Activated naive CD8-positive, alpha-beta T cell treated with anti-CD3 and anti-CD28 coated beads, Interleukin-2, amount 50 U/mL, for 24 hours (primary cell): ENCODE measurements at regions not wholly inside any gene's neighbourhood (a gene's known extent, or its start where the extent isn't known, plus 50 kb on each side); places are given as distances from the start of the nearest gene placed in this dataset.

ENCODE experiments used
- ATAC-seq: fragments of 150-1000 bp; cut with Tn5 transposase; one replicate; pipeline ENCODE4 v1.10.0; 2021
- DNase-seq: peaks from one replicate; pipeline ENCODE4 v3.0.0; 2021
- H3K27ac Mint-ChIP-seq: one replicate; pipeline ENCODE4 v1.8.0; 2021; ENCODE audit warnings: mild to moderate bottlenecking, mixed read lengths
- H3K27me3 Mint-ChIP-seq: one replicate; pipeline ENCODE4 v1.8.0; 2021; ENCODE audit warnings: mixed read lengths
- H3K36me3 Mint-ChIP-seq: one replicate; pipeline ENCODE4 v1.8.0; 2021; ENCODE audit warnings: low read depth, mixed read lengths
- H3K4me1 Mint-ChIP-seq: one replicate; pipeline ENCODE4 v1.8.0; 2021; ENCODE audit warnings: mixed read lengths
- H3K4me3 Mint-ChIP-seq: one replicate; pipeline ENCODE4 v1.8.0; 2021; ENCODE audit warnings: mild to moderate bottlenecking, moderate library complexity, mixed read lengths
- H3K9me3 Mint-ChIP-seq: one replicate; pipeline ENCODE4 v1.8.0; 2021; ENCODE audit warnings: mixed read lengths

DNA sequence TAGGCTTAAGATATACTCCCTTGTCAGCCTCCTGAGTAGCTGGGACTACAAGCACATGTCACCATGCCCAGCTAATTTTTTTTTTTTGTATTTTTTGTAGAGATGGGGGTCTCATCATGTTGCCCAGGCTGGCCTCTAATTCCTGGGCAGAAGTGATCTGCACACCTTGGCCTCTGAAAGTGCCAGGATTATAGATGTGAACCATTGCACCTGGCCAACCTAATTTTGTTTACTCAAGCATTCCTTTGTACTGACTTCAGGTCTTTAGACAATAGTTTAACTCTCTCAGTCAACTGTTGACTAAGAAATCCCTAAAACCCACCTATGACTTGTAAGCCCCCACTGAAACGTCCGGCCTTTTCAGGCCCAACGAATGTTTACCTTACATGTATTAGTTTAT, 628.3 kb upstream of the CDH8 start:
- ATAC-seq (no peak), DNase-seq (no peak)
- Mint-ChIP-seq H3K27ac (no peak overlapping the region), H3K4me3 (no peak overlapping the region), H3K4me1 (no peaks in the 10 kb centered on the region), H3K9me3 (peaks cover 19% of the 10 kb centered on the region), H3K36me3 (no peaks in the 10 kb centered on the region), H3K27me3 (no peaks in the 10 kb centered on the region)

DNA sequence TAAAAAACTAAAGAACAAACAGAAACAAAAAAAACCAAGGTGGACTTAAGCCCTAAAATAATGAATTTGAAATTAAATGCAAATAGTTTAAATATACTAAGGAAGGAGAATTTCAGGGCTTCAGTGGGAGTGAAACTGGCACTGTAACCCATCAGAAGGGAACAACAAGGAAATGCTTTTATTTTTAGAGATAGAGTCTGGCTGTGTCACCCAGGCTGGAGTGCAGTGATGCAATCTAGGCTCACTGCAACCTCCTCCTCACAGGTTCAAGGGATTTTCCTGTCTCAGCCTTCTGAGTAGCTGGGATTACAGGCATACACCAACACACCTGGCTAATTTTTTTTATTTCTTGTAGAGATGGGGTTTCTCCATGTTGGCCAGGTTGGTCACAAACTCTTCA, 625.2 kb upstream of the CDH8 start:
- Mint-ChIP-seq H3K4me3 (no peak overlapping the region), H3K36me3 (no peaks in the 10 kb centered on the region), H3K4me1 (no peaks in the 10 kb centered on the region), H3K9me3 (peaks cover 20% of the 10 kb centered on the region), H3K27me3 (no peaks in the 10 kb centered on the region), H3K27ac (no peak overlapping the region)
- no peak for DNase-seq
- ATAC-seq: no peak

DNA sequence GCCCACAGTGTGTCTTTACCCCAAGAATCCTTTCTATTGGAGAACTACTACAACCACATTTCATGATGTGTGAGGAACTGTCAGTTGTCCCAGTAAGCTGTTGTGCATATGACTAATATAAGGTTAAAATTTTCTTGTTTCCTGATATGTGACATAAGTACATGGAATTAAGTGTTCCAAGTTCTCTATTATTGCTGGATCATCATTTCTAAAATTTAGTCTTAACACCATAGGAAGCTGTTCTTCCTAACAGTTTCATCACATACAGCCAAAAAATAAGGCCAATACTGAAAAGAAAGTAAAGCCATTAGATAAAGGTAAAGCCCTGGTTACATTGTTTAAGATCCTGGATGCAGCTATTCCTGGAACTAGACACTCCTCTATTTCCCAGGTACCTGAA, 620.9 kb upstream of the CDH8 start:
- no peak overlapping the region for H3K4me3 Mint-ChIP-seq

DNA sequence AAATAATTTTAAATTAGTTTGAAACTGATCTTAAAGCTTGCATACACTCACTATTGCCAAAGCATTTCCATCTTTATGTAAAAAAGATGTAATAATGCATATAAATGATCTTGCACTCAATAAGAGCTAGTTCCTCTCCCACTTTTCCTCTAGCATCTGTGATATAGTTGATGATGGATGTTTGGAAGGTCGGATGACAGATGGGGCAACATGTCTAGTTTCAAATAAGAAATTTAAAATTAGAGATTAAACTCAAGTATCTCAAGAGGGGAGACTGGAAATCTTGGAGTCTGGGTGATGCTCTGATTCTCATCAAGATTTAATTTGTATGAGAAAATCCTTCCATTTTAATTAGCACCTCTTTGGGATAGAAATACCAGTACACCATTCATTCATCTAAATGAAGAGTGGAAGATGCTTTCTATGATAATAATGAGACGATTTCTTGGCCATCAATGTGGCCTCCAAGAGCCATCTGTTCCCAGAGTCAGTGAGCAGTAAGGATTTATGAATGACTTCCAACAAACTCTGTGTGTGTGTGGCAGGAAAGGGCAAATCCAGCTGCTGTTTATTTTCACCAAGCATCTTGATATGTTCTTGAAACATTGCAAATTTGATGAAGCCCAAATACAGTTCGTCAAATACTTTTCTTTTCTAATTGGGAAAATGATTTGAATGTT, 616.3 kb upstream of the CDH8 start:
- Mint-ChIP-seq H3K27ac (no peak overlapping the region), H3K4me3 (no peak overlapping the region), H3K4me1 (no peaks in the 10 kb centered on the region), H3K36me3 (no peaks in the 10 kb centered on the region), H3K9me3 (peaks cover 31% of the 10 kb centered on the region), H3K27me3 (no peaks in the 10 kb centered on the region)
- DNase-seq: no peak
- no peak for ATAC-seq

More for the DNA sequence above, 620.9 kb upstream of the CDH8 start:
- Mint-ChIP-seq H3K27ac (no peak overlapping the region), H3K36me3 (no peaks in the 10 kb centered on the region), H3K27me3 (no peaks in the 10 kb centered on the region), H3K4me1 (no peaks in the 10 kb centered on the region), H3K9me3 (peaks cover 16% of the 10 kb centered on the region)
- ATAC-seq (no peak), DNase-seq (no peak)

DNA sequence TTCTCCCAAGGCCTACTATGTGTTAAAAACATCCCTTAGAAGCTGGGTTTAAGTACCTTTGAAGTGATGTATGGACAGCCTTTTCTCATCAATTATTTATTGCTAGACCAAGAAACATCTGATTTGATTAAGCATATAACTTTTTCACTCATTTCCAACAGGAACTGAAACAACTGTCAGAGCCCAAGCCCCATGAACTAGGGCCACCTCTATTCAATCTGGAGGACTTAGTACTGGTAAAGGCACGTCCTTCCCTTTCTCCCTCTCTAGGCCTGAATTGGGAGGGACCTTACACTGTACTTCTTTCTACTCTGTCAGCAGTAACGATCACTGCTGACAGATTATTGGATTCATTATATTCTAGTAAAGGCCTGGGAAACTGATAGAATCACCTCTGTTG, 612.0 kb upstream of the CDH8 start:
- no peak for DNase-seq
- Mint-ChIP-seq H3K27me3 (no peaks in the 10 kb centered on the region), H3K4me3 (no peak overlapping the region), H3K36me3 (no peaks in the 10 kb centered on the region), H3K4me1 (no peaks in the 10 kb centered on the region), H3K27ac (no peak overlapping the region), H3K9me3 (peaks cover 21% of the 10 kb centered on the region)
- no peak for ATAC-seq

DNA sequence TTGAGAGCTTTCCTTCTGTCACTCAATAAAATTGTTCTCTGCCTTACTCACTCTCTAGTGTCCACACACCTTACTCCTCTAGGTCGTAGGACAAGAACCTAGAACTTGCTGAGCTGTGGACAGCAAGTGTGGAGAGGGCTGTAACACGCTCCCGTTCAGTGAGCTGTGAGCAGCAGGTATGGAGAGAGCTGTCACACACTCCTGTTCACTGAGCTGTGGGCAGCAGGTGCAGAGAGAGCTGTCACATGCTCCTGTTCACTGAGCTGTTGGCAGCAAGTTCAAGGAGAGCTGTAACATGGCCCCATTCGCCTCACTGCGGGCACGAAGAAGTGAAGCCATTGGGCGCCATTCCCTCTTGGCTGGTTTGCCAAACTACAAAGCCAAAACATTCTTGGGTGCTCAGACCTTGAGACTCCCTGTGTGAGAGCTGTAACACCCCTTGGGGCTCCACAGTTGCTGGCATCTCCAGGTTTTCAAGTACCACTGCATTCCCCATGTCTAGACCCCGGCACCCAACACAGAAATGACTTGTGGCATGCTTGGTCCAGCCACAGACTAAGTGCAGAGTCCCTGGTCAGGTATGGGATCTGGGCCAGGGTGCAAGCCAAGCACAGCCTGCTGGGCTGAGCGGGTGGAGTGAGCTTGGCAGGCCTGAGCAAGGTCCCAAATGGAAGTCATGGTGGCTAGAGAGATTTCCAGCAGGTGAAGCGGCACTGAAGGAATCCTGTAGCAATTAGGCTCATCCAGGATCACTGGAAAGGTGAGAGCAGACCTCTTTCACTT, 608.0 kb upstream of the CDH8 start:
- no peaks in the 10 kb centered on the region for H3K27me3 Mint-ChIP-seq
- no peak overlapping the region for H3K4me3 Mint-ChIP-seq
- peaks cover 28% of the 10 kb centered on the region for H3K9me3 Mint-ChIP-seq
- no peaks in the 10 kb centered on the region for H3K4me1 Mint-ChIP-seq
- ATAC-seq: no peak
- H3K27ac Mint-ChIP-seq: no peak overlapping the region
- H3K36me3 Mint-ChIP-seq: no peaks in the 10 kb centered on the region
- no peak for DNase-seq

DNA sequence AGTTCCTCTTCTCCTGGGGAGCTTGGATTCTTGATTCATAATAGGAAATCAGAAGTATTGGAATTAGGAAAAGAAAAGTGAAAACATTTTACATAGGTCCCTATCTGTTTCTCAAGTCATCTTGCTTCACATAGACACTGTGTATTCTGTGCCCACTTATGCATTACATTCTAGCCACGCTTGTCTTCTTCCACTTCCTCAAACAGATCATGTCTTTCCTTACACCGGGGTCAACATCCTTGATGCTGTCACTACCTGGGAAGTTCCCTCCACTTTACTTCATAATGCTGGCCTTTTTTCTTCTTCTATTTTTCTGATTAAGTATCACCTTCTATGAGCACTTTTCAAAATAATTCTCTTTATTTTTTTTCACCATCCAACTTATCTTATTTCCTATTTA, 606.4 kb upstream of the CDH8 start:
- Mint-ChIP-seq H3K4me3 (no peak overlapping the region), H3K9me3 (peaks cover 19% of the 10 kb centered on the region), H3K4me1 (no peaks in the 10 kb centered on the region), H3K27ac (no peak overlapping the region), H3K36me3 (no peaks in the 10 kb centered on the region), H3K27me3 (no peaks in the 10 kb centered on the region)
- DNase-seq (no peak), ATAC-seq (no peak)

DNA sequence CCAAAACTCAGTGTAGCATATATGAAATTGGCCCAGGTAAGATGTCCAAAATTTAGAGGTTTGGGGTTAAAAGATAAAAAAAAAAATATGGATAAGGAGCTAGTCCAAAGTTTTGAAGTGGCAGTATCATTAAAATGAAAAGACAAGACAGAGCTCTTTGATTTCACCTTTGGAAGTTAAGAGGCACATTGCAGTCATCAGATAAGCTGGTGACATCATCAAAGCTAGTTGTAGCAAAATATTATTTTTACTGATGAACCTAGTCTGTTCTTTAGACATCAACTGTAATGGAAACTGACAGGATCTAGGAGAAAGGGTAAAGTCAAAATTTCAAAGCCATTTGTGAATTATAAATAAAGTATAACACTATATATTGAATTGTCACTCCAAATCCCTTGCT, 603.7 kb upstream of the CDH8 start:
- Mint-ChIP-seq H3K36me3 (no peaks in the 10 kb centered on the region), H3K4me1 (no peaks in the 10 kb centered on the region), H3K9me3 (peaks cover 30% of the 10 kb centered on the region), H3K27me3 (no peaks in the 10 kb centered on the region), H3K4me3 (no peak overlapping the region), H3K27ac (no peak overlapping the region)
- ATAC-seq: no peak
- no peak for DNase-seq

DNA sequence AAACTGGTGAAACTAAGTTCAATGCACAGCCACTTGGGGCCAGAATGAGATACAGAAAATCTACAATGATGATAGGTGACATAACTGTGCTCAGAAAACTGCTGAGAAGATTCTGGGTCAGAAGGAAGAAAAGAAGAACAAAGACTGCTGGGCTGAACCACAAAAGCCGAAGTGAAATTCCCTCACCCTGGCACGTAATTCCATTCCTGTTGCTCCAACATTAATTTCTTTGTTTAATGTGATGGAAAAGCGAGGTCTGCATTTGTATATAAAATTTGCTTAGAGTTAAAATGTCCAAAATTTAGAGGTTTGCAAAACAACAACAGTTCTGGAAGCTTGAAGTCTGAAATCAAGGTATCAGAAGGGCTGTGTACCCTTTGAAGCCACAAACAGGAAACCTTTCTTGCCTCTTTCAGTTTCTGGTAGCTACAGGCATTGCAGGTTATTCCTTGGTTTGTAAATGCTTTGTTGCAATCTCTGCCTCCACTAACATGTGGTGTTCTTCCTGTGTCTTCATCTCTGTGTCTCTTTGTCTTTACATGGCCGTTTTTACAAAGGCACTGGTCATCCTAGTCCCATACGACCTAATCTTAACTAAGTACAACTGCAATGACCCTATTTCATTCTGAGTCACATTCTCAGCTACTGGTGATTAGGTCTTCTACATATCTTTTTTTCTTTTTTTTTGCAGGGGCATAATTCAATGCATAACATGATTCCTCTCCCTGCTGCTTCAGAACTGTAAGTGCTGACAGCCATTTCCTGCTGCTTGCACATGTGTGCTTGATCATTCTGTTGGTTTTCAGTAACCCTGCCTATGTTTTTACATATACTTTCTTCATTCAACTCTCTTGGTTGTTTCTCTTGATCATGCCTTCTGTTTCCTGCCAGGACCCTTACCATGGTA, 603.0 kb upstream of the CDH8 start:
- Mint-ChIP-seq H3K4me3 (no peak overlapping the region), H3K4me1 (no peaks in the 10 kb centered on the region), H3K27me3 (no peaks in the 10 kb centered on the region), H3K9me3 (peaks cover 30% of the 10 kb centered on the region), H3K27ac (no peak overlapping the region), H3K36me3 (no peaks in the 10 kb centered on the region)
- ATAC-seq (no peak), DNase-seq (no peak)

DNA sequence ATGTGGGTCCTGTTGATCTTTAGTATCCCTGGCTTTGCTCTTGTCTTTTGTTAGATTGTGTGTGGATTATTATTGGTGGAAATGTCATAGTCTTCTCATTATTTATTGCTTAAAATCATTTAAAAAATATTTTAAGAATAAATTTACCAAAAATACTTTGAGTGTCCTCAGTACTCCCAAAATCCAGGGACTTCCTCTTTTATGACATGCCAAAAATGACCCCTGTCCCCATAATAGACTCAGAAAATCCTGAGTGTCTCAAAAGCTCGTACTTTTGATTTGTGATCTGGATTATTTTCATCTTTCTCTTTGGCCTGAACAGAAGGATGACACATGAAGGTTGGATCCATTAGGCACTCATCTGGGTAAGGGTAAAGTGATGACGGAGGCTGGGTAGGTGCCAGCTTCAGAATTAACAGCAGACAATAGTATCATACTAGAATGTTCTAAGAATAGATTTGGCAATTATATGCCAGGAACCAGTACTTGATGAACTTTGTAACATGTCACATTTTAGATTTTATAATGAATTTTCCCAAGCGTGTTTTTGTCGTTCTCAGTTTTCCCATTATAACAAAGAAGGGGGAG, 602.2 kb upstream of the CDH8 start:
- no peak overlapping the region for H3K4me3 Mint-ChIP-seq
- H3K4me1 Mint-ChIP-seq: no peaks in the 10 kb centered on the region
- no peaks in the 10 kb centered on the region for H3K27me3 Mint-ChIP-seq
- DNase-seq (no peak), ATAC-seq (no peak)
- H3K27ac Mint-ChIP-seq: no peak overlapping the region
- H3K9me3 Mint-ChIP-seq: peaks cover 36% of the 10 kb centered on the region
- H3K36me3 Mint-ChIP-seq: no peaks in the 10 kb centered on the region

DNA sequence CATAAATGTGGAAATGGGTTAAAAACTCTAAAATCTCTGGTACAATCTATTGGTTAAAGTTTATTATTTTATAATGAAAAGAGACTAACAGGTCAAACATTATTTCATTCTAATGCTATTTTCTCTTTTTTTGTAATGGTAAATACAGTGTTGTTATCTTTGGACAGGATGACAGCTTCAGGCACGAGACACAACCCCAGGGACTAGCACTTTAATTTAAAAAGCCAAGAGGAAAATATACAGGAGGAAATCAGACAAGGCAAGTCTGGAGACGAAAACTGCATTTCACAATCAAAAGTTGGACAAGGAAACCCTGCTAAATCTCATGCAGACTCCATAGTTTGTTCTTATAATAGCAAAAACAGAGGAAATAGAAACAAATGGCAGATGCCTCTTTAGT, 589.1 kb upstream of the CDH8 start:
- Mint-ChIP-seq H3K4me1 (no peaks in the 10 kb centered on the region), H3K36me3 (no peaks in the 10 kb centered on the region), H3K27me3 (no peaks in the 10 kb centered on the region), H3K9me3 (peaks cover 19% of the 10 kb centered on the region), H3K4me3 (no peak overlapping the region), H3K27ac (no peak overlapping the region)
- DNase-seq: no peak
- no peak for ATAC-seq

DNA sequence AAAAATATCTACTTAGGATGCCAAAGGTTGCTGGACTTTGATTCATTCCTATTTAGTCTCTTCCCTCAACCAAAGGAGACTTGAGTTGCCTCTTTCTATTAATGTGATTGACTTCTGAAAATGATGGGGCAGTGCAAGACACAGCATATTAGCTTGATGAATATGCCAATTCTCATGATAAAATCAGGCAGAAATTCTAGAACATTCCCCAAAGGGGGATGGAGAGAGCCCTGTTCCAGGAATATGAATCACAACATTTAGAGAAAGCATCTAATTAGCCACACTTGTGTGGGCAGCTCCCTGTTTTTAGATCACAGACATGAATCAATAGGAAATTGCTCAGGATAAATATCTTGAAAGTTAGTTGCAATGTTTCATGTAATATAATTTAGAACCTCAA, 584.0 kb upstream of the CDH8 start:
- Mint-ChIP-seq H3K4me3 (no peak overlapping the region), H3K36me3 (no peaks in the 10 kb centered on the region), H3K27ac (no peak overlapping the region), H3K9me3 (peaks cover 21% of the 10 kb centered on the region), H3K4me1 (no peaks in the 10 kb centered on the region), H3K27me3 (no peaks in the 10 kb centered on the region)
- no peak for ATAC-seq
- DNase-seq: no peak

DNA sequence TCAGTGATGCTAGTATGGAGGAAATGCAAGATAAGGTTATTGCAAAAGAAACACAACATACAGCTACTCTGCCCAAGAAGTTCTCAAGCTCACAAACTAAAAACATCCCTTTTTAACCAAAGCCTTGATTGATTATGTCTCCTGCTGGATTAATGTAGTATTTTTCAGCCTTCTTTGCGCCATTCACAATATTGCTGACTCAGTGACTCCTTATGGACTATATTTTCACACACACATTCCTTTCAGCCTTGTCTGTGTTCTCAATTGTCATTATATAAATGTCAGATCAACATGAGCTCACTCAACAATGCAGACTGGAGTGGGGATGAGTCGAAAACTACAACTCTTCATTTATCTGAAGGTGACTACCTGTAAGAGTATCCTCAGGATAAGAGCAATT, 579.3 kb upstream of the CDH8 start:
- no peak for ATAC-seq
- H3K27me3 Mint-ChIP-seq: no peaks in the 10 kb centered on the region

DNA sequence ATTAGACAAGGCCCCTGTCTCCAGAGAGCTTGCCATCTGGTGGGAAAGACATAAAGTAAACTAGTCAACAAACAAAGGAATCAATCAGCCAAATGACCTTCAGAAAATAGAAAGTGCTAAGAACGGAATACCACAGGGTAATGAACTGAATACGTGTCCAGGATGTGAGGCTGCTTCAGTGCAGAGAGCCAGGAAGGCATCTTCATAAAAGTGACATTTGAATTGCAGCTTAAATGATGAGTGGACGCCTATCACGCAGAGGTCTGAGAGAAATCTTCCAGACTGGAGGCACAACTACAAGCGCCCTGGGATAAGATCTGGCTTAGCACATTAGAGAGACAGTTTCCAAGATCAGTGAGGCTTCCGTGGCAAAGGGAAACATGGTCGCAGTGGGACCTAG, 574.1 kb upstream of the CDH8 start:
- Mint-ChIP-seq H3K9me3 (peaks cover 14% of the 10 kb centered on the region), H3K4me3 (no peak overlapping the region), H3K4me1 (no peaks in the 10 kb centered on the region), H3K36me3 (no peaks in the 10 kb centered on the region), H3K27me3 (no peaks in the 10 kb centered on the region), H3K27ac (no peak overlapping the region)
- ATAC-seq (no peak), DNase-seq (no peak)

More for the DNA sequence above, 579.3 kb upstream of the CDH8 start:
- no peak for DNase-seq
- Mint-ChIP-seq H3K36me3 (no peaks in the 10 kb centered on the region), H3K27ac (no peak overlapping the region), H3K4me3 (no peak overlapping the region), H3K4me1 (no peaks in the 10 kb centered on the region), H3K9me3 (peaks cover 26% of the 10 kb centered on the region)
